ENCODE measurements at regions not wholly inside any gene's neighbourhood (a gene's known extent, or its start where the extent isn't known, plus 50 kb on each side); places are given as distances from the start of the nearest gene placed in this dataset.

- TF ChIP-seq EP300 (IDR thresholded peaks at IDR 0.05) (no peak), CTCF (IDR thresholded peaks at IDR 0.05) (no peak), POLR2A (IDR thresholded peaks at IDR 0.05) (no peak)
Observed at GRCh38 chr20:62572980-62573379, 69.3 kb upstream of the SLCO4A1 start.
